Sigmoid colon (tissue), 4 donors: ENCODE measurements at regions not wholly inside any gene's neighbourhood (a gene's known extent, or its start where the extent isn't known, plus 50 kb on each side); places are given as distances from the start of the nearest gene placed in this dataset.

Source experiments
- CTCF ChIP-seq, 4 experiments: fragments of 450-650 bp in 3 of 4; fragments of 200-600 bp in 1 of 4; IDR thresholded peaks; one replicate each; pipeline ENCODE4 v1.5.1; 2016 to 2019; ENCODE audit warnings: antibody characterized with exemption in 4 of 4, mild to moderate bottlenecking in 3 of 4, moderate library complexity in 2 of 4
- EP300 ChIP-seq, 4 donors: sonication (generic); formaldehyde crosslinking; IDR thresholded peaks; one replicate each; pipeline ENCODE4 v1.6.1; 2017; ENCODE audit warnings: antibody characterized with exemption in 4 of 4

GRCh38 chr13:33671560-33671959, 146.4 kb upstream of the RFC3 start:
- TF ChIP-seq CTCF (IDR thresholded peaks at IDR 0.05) (no peak), EP300 (IDR thresholded peaks at IDR 0.05) (no peak)
